Heart left ventricle (tissue), 13 donors: ENCODE measurements at regions not wholly inside any gene's neighbourhood (a gene's known extent, or its start where the extent isn't known, plus 50 kb on each side); places are given as distances from the start of the nearest gene placed in this dataset.

Experiments used
- CTCF ChIP-seq, 12 donors: fragments of 200-600 bp; sonication (generic) in 4 of 12; IDR thresholded peaks; one replicate each; pipeline versions ENCODE4 v1.5.0 to v1.8.0; 2018 to 2022; ENCODE audit warnings: antibody characterized with exemption in 12 of 12, mild to moderate bottlenecking in 5 of 12
- POLR2A ChIP-seq, 2 donors: fragments of 450-650 bp; IDR thresholded peaks; one replicate each; pipeline ENCODE4 v1.6.1; 2017; ENCODE audit warnings: antibody characterized with exemption in 2 of 2, mild to moderate bottlenecking in 2 of 2, moderate library complexity in 2 of 2
- donor health status: ischemic (EF 13 %, LVEDD 7.1; RV severe dilation, severe dysfunction).
- donor health status: DM: no; HTN: yes; CAD: no.
- donor health status: DM: no; HTN: no; CAD: no.
- donor health status: ischemic (EF 25% LVEDD 6.9; RV normal size, moderate dysfunction).
- donor health status: ischemic (EF 25% LVEDD 5.7; RV mildly dilated, moderate dysfunction).
- donor health status: ischemic (EF 35%, LVEDD 5.7; RV mildly dilated, moderate dysfunction).
- donor health status: nonischemic (EF 11% LVEDD 7.7; RV severe dilation, severe dysfunction).
- donor health status: DM: yes; HTN: yes; CAD: no.
- donor health status: PGD.
- donor health status: ischemic (EF 29% LVEDD 5.4; RV normal size, mild dysfunction).
- donor health status: nonischemic (EF 23%, LVEDD 6.1; RV moderate dilation, normal function).

GRCh38 chr4:143099693-143100092 is 85.0 kb upstream of the USP38 start:
- TF ChIP-seq CTCF (IDR thresholded peaks at IDR 0.05) (no peak), POLR2A (IDR thresholded peaks at IDR 0.05) (no peak)
